Upper lobe of left lung (tissue), 4 donors: ENCODE measurements at regions not wholly inside any gene's neighbourhood (a gene's known extent, or its start where the extent isn't known, plus 50 kb on each side); places are given as distances from the start of the nearest gene placed in this dataset.

Source experiments
- EP300 ChIP-seq, 4 donors: sonication (generic); formaldehyde crosslinking; IDR thresholded peaks; one replicate each; pipeline ENCODE4 v1.5.1; 2017; ENCODE audit warnings: antibody characterized with exemption in 4 of 4, control low read depth in 2 of 4
- TF ChIP-seq, protein P1 (sequence below), 6 experiments: fragments of 450-650 bp in 4 of 6; fragments of 200-600 bp in 2 of 6; sonication (generic) in 2 of 6; IDR thresholded peaks; one replicate each; pipeline ENCODE4 v1.5.1; 2016 to 2019; ENCODE audit warnings: antibody characterized with exemption in 6 of 6

DNA sequence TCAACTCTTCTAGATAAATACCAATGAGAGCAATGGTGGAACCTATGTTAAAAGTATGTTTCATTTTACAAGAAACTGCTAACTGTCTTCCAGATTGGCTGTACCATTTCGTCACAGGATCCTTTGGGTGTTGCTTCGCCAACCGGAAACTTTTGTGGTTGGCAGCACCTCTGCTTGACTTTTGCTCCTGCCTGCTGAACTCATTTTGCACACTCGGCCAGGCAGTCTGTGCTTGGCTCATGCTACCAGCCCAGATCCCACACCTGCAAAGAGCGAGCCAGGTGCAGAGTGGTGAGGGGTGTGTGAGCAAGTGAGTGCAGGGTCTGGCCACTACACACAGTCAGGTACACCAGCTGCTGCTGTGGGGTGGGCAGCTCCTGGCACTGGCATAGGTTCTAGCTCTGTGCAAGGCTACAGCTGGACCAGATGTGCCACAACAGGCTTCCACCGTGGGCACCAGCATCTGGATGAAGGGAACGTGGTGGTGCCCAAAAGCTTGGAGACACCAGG is 422.3 kb downstream of the PRR16 start:
- TF ChIP-seq, protein P1, sequence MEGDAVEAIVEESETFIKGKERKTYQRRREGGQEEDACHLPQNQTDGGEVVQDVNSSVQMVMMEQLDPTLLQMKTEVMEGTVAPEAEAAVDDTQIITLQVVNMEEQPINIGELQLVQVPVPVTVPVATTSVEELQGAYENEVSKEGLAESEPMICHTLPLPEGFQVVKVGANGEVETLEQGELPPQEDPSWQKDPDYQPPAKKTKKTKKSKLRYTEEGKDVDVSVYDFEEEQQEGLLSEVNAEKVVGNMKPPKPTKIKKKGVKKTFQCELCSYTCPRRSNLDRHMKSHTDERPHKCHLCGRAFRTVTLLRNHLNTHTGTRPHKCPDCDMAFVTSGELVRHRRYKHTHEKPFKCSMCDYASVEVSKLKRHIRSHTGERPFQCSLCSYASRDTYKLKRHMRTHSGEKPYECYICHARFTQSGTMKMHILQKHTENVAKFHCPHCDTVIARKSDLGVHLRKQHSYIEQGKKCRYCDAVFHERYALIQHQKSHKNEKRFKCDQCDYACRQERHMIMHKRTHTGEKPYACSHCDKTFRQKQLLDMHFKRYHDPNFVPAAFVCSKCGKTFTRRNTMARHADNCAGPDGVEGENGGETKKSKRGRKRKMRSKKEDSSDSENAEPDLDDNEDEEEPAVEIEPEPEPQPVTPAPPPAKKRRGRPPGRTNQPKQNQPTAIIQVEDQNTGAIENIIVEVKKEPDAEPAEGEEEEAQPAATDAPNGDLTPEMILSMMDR (IDR thresholded peaks at IDR 0.05) = no peak
- no peak for TF ChIP-seq EP300 (IDR thresholded peaks at IDR 0.05)
